HepG2 (cell line): ENCODE measurements at regions not wholly inside any gene's neighbourhood (a gene's known extent, or its start where the extent isn't known, plus 50 kb on each side); places are given as distances from the start of the nearest gene placed in this dataset.

ENCODE experiments used
- ELK4 ChIP-seq: sonication (generic); formaldehyde crosslinking; IDR thresholded peaks from 2 replicates; pipeline ENCODE4 v1.9.0; 2021; ENCODE audit warnings: missing genetic modification reagents, borderline replicate concordance
- FOSL1 ChIP-seq: sonication (generic); formaldehyde crosslinking; IDR thresholded peaks from 2 replicates; pipeline ENCODE4 v1.9.0; 2021; ENCODE audit warnings: missing genetic modification reagents, borderline replicate concordance
- KDM1A ChIP-seq: IDR thresholded peaks from 2 replicates; pipeline ENCODE4 v1.6.1; 2016; ENCODE audit warnings: missing compliant biosample characterization
- NONO ChIP-seq, 2 experiments: fragments of 450-650 bp in 1 of 2; sonication (generic) in 1 of 2; formaldehyde crosslinking in 1 of 2; IDR thresholded peaks in 1 of 2; conservative IDR thresholded peaks in 1 of 2; 2 replicates each; pipeline versions ENCODE4 v1.6.1 to v1.8.0; 2017 to 2022; ENCODE audit warnings: mild to moderate bottlenecking in 1 of 2, missing genetic modification reagents in 1 of 2, moderate library complexity in 1 of 2
- NR3C1 ChIP-seq: sonication (generic); formaldehyde crosslinking; IDR thresholded peaks from 2 replicates; pipeline ENCODE4 v1.4.0; 2020; ENCODE audit warnings: missing genetic modification reagents
- ZNF136 ChIP-seq: sonication (generic); formaldehyde crosslinking; IDR thresholded peaks from 2 replicates; pipeline ENCODE4 v1.8.1; 2022; ENCODE audit warnings: low read depth, mild to moderate bottlenecking, moderate library complexity, missing genetic modification reagents
- ZSCAN29 ChIP-seq: sonication (generic); formaldehyde crosslinking; conservative IDR thresholded peaks from 2 replicates; pipeline ENCODE4 v1.4.0; 2020; ENCODE audit warnings: mild to moderate bottlenecking, missing genetic modification reagents

GRCh38 chr2:51791496-51791895 lies 759.6 kb upstream of the NRXN1 start:
- no peak for TF ChIP-seq NONO (IDR thresholded peaks at IDR 0.05)
- no peak for TF ChIP-seq NONO (CRISPR knock-in tag; conservative IDR thresholded peaks at IDR 0.05)
- TF ChIP-seq ZSCAN29 (CRISPR knock-in tag), result no peak
- no peak for TF ChIP-seq FOSL1 (CRISPR knock-in tag)
- no peak for TF ChIP-seq ZNF136
- TF ChIP-seq NR3C1, result no peak
- no peak for TF ChIP-seq ELK4 (CRISPR knock-in tag)
- no peak for TF ChIP-seq KDM1A (CRISPR knock-in tag)
